GM21529 (cell line): ENCODE measurements at regions not wholly inside any gene's neighbourhood (a gene's known extent, or its start where the extent isn't known, plus 50 kb on each side); places are given as distances from the start of the nearest gene placed in this dataset.

Source experiments
- ATAC-seq: cut with Tn5 transposase; IDR thresholded peaks from one replicate; pipeline ENCODE4 v1.9.1; 2021; ENCODE audit not compliant: unreplicated experiment

- ATAC-seq, result no peak
Measured at GRCh38 chr10:113431398-113432160, 121.3 kb upstream of the HABP2 start.

GRCh38 chr10:113433711-113434110, 119.1 kb upstream of the HABP2 start:
- ATAC-seq, result no peak

DNA sequence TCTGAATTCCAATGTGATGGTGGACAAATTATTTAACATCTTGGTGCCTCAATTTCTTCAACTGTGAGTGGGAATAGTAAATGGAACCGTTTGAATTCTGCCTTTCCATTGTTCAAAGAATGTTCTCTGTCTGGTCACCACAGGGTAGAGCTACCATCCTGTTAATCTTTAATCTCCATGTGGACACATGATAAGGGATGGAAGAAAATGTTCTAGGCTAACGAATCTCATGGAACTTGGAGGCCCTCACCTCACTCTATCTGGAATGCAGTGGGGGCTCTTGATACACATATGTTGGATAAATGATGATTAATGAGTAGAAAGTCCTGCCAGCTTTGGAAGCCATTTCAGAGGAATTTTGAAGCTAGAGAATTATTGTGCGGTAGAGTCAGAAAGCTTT, 118.5 kb upstream of the HABP2 start:
- no peak for ATAC-seq

- no peak for ATAC-seq
Measured at GRCh38 chr10:113434950-113435349, 117.9 kb upstream of the HABP2 start.

DNA sequence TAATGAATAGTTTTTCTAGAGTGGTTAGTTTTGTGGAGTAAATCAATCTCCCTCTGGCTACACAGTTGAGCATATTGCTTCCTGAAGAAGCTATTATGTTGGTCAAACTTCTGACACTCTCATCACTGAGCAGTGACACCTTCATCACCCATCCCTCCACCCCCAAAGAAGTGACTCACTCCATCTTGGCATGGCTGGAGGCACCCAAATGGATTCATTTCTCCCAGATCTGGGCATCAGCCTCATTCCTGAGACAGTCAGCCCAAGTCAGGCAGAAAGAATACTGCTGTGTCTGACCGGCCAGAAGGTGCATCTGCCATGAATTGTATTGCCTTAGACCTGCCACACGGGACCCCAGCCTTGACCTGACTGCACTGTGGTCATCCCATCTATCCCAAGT, 117.0 kb upstream of the HABP2 start:
- no peak for ATAC-seq

GRCh38 chr10:113436851-113437250, 116.0 kb upstream of the HABP2 start:
- ATAC-seq, result no peak

DNA sequence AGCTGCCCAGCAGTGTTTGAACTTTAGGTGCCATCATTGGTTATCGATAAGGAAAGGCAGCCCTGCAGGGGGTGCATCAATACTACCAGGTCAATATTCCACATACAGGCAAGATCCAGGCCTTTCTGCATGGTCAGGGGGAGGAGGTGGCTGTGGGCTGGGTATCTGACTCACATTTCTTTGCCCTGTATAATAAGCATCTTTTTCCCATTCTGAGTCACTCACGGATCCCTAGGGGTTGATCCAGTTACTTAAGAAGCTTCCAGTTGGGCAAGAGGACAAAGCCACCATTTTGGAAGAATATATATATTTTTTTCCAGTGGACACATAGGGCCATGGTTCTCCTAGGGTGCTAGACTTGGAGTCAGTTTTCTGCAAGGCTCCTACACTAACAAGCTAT, 114.2 kb upstream of the HABP2 start:
- no peak for ATAC-seq

DNA sequence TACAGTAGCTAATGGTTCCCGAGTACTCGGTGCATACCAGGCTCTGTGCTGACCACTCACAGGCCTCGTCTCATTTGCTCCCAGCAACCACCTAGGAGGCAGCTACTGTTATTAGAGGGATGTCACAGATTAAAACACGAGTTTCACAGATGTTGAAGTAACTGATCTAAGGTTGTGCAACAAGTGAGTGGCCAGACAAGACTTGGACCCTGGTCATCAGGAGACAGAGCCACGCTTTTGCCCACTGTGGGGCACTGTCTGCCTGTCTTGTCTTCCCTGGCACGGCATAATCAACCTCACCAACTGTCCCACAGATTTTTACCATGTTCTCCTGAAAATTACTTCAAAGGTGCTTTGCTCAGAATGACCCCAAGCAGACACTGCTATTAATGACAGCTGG, 111.6 kb upstream of the HABP2 start:
- no peak for ATAC-seq

DNA sequence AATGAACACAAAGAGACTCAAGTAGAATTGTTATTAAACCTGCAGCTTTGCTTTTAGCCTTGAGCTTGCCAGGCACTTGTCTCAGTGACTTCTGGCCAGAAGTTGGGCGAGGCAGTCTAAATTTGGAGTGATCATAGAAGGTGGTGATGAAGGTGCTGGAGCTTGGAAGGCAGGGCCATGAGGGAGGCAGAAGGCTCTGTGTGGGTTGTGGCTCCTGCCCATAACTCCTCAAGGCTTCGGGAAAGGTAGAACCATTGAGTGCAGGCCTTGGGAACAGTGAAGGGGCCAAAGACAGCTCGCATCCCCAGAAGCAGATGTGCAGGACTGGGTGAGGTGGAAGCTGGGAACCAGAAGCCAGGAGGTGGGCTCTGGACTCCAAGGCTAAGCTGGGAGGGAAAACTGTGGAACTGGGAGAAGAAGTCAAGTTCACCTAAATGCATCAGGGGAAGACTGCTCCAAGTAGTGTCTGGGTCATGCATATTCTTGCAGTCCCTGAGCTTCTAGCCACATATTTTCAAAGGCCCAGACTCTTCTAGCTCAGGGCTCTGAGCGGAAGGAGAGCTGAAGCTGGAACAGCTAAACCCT, 111.1 kb upstream of the HABP2 start:
- ATAC-seq, result no peak

DNA sequence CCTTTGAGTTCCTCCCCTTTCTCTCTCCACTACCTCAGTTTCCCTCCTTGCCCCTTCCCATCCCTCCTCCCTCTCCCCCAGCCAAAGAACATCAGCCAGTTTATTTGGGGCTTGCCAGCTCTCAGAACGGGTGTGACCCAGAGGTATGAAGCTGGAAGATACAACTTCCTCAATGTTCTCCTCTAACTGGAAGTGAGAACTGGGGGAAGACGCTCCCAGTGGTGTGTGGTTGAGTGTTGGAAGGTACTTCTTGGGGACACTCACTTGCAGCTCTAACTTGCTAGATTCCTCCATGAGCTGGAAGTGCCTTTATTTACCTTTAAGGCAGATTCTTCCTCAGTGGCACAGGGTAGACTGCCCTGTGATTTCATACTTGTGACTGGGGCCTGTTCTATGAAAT, 110.5 kb upstream of the HABP2 start:
- ATAC-seq, result no peak

- ATAC-seq, result no peak
Measured at GRCh38 chr10:113443141-113443925, 109.5 kb upstream of the HABP2 start.

DNA sequence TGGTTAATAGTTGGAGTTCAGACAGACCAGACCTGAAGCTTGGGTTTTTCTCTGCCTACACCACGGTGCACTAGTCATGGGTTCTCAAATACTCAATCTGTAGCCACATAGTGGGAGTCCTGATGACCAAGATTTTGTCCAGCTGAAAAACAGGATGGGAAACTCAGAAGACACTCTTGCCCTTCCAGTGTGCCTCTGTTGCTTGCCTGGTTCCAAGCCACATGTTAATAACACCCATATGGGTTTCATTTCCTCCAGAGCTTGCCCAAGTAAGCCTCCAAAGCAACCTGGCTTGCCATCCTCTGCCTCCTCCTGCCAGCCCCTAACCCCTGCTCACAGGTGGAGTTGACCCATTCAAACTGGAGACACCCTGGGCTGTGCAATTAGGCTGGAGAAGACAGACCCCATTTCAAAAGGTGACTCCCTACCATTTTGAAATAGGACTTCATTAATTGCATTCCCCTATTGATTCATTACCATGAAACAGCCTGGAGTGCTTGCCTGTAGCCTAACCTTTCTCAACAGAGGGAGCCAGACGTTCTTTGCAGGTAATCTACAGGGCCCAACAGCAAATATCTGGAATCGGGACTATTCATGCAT, 108.0 kb upstream of the HABP2 start:
- ATAC-seq, result no peak

GRCh38 chr10:113445736-113446135, 107.1 kb upstream of the HABP2 start:
- no peak for ATAC-seq

DNA sequence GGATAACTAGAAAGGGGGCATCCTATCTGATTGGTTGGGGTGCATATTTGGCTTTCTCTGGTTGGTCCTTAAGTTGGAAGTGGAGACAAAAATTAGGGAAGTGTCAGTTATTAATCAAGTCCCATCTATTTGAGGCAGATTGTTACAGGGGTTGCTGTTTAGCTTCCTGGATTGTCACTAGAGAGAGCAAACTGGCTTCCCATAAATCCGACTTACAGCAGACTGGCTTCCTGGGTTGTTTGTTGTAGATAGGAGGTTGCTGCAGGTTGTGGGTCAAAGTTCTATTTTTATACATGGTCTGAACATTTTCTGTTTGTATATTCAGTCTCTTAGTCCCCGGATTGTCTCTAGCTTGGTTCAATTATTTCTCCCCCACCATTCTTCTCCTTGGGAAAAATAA, 106.1 kb upstream of the HABP2 start:
- ATAC-seq, result no peak

DNA sequence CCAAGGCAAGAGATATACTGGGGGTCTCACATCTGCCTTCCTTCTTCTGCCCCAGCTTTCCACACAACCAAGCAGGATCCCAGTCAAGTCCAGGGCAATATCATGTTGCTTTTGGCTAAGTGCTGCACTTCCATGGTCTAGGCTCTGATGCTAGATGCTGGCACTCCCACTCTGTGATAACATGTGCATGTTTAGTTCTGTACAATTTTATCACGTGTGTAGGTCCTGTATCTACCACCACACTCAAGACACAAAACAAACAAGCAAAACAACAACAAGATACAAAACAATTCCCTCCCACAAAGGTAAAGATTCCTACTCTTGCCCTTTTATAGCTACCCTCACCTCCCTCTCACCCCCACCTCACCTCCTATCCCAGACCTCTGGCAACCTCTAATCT, 105.6 kb upstream of the HABP2 start:
- no peak for ATAC-seq

DNA sequence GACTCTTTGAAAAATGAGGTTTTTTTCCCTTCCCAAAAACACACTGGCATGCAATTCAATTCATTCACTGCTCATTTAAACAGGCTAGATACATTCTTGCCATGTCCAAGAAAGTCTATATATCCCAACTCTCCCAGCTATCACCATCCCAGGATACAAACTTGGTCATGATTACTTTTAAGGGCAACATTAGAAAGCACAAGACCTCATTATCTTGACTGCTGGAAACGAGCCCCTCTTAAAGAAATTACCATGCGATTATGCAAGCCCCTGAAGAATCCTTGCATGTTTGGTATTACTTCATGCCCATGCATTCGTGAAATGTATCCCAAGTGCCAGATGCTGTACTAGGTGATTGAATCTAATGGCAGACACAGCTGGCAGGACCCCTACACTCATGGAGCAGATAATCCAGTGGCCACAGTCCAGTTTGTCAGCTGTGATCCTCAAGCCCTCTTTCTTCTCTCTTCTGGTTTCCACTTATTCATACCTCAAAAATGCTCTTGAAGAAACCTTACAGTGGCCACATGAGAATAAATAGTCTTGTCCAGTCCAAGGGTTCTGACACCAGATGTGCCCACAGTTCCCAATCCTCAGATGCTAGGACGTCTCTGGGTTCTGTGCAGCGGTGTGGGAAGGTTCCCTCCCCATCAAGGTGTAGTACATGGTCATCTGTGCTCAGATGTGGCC, 103.7 kb upstream of the HABP2 start:
- ATAC-seq, result no peak

GRCh38 chr10:113450046-113450804, 102.6 kb upstream of the HABP2 start:
- no peak for ATAC-seq

DNA sequence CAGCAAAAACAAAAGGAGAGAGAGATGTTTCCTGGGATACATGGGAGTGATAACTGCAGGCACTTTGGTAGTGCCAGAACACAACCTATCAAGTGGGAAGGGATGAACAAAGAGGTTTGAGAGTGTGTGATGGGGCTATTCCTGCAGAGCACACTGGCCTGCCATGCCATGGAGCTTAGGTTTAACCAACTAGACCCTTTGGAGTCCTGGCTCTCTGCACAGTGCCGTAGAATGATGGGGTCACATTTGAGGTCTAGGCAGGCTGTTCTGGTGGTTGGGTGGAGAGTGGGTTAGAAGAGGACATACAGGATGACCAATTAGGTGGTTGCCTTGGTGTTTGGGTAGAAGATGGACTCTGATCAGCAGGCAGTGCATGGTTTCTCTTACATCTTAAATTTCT, 101.9 kb upstream of the HABP2 start:
- no peak for ATAC-seq

GRCh38 chr10:113452146-113452845, 100.6 kb upstream of the HABP2 start:
- ATAC-seq, result no peak

DNA sequence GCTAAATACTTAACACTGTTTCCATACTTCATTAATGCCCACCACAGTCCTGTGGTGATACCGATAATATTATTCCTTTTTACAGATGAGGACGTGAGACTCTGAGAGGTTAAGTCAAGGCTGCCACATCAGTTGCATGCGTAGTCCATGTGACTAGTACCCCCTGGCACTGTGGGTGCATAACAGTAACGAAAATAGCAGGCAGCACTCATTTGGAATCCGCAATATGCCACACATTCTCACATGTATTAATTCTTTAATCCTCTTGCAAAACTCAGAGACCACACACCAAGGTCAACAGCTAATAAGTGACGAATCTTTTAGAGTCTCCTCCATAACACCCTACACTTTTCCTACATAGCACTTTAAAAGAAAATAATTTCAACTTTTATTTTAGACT, 99.5 kb upstream of the HABP2 start:
- ATAC-seq, result no peak
